GM19452 (cell line): ENCODE measurements at regions not wholly inside any gene's neighbourhood (a gene's known extent, or its start where the extent isn't known, plus 50 kb on each side); places are given as distances from the start of the nearest gene placed in this dataset.

Experiments used
- ATAC-seq: cut with Tn5 transposase; IDR thresholded peaks from one replicate; pipeline ENCODE4 v1.9.1; 2021; ENCODE audit not compliant: unreplicated experiment

DNA sequence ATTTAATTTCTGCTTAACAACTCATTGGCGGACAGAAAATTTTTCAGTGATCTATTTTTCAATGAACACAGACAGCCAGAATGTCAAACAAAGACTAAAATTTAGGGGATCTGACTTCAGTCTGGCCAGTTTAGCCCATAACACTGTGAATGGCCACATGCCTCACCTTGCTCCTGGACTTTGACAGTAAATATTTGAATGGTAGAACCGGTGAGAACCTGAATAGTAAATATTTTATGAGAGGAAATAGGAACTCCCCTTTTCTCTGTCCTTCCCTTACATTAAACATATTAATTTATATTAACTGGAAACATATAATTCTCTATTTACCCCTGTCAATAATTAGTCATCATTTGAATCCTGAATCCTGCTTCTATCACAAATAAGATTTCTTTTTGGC lies 942.1 kb downstream of the KCNJ2 start:
- ATAC-seq: no peak

- ATAC-seq: no peak
These were observed 942.6 kb downstream of the KCNJ2 start for GRCh38 chr17:71111934-71112333.

GRCh38 chr17:71113347-71113746 lies 944.0 kb downstream of the KCNJ2 start:
- no peak for ATAC-seq

GRCh38 chr17:71114911-71115668 lies 945.8 kb downstream of the KCNJ2 start:
- no peak for ATAC-seq

GRCh38 chr17:71115669-71115972 lies 946.3 kb downstream of the KCNJ2 start:
- no peak for ATAC-seq

GRCh38 chr17:71117466-71117865 lies 948.1 kb downstream of the KCNJ2 start:
- no peak for ATAC-seq

- ATAC-seq: no peak
These were observed 948.7 kb downstream of the KCNJ2 start for GRCh38 chr17:71118039-71118438.

- ATAC-seq: no peak
These were observed 958.1 kb downstream of the KCNJ2 start for GRCh38 chr17:71127416-71127815.

GRCh38 chr17:71142333-71142732 lies 973.0 kb downstream of the KCNJ2 start:
- no peak for ATAC-seq

DNA sequence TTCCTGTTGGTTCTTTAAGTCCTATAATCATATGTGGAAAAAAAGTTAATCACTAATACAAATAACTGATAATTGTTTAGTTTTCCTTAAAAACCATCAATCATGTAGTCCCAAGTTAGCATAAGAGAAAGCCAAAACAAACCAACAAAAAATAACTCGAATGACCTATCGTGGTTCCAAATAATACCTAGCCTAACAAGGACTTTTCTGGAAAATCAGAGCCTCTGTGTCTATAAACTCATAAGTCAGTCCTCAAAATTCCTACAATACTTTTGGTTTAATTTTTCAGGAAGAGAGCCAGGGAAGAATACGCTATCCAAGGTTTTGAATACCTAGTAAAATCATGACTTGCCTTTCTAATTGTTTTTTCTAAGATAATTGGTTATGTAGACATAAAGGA lies 975.3 kb upstream of the SOX9 start:
- ATAC-seq: no peak

DNA sequence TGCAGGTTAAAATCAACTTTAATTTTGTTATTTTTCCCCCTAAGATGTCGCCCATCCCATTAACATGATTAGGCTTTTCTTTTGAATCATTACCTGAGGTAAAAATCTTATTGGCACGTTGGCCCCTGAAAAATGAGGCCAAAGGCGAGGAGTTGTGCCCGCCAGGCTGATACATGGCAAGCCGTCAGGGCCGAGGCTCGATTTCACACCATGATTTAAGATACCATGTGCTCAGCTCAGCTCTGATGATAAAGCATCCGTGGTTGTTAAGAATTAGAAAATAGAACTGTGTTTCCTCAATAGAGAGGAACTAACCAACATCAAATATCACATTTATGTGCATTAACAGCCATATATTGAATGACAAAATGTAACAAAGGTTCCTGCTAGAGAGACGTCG lies 972.9 kb upstream of the SOX9 start:
- no peak for ATAC-seq

- no peak for ATAC-seq
These were observed 971.2 kb upstream of the SOX9 start for GRCh38 chr17:71149607-71150006.

- no peak for ATAC-seq
These were observed 963.5 kb upstream of the SOX9 start for GRCh38 chr17:71157297-71157696.

DNA sequence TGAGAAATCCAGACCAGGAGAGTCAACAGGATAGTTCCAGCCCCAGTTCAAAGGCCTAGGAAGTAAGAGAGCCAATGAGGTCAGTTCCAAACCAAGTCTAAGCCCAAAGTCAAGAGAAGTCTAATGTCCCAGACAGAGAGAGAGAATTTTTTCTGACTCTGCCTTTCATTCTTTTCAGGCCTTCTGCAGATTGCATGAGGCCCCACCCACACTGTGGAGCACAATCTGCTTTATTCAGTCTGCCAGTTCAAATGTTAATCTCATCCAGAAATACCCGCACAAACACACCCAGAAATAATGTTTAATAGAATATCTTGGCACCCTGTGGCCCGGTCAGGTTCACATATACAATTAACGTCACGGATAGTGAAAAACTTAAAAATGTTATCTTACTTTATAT lies 962.4 kb upstream of the SOX9 start:
- no peak for ATAC-seq

GRCh38 chr17:71163121-71163812 lies 957.6 kb upstream of the SOX9 start:
- no peak for ATAC-seq

- no peak for ATAC-seq
These were observed 957.1 kb upstream of the SOX9 start for GRCh38 chr17:71163813-71164122.

DNA sequence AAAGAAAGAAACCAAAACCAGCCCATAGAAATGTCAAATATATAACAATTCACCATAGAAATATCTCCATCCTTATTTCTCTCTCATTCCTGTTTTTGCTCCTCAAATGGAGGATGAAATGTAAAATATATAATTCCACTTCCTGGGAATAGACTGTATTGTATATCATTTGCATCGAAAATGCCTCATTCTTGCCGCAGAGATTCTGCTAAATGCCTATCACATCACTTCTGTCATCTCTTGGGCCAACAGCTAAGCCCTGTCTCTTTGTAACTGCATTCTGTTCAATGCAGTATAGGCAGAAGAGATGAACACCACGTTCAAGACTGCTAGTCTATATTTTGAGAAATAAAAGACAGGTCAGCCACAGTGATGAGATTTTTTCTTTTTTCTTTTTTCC lies 956.3 kb upstream of the SOX9 start:
- no peak for ATAC-seq

DNA sequence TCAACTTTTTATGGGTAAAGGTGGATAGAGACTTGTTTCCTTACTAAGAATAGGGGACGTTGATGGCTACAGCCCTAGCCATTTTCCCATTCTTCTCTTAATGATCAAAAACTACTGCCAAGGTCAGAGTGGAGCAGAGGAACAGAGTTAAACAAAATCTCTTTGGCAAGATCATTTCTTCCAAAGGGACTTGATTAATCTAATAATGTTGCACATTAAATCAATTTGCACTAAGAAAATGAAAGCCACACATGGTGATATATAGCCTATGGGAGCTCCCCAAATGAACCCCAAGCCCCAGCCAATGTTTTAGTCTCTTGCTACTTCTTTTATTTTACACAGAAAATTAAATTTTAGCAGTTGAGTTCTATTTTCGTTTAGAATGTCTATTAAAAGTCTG lies 954.5 kb upstream of the SOX9 start:
- no peak for ATAC-seq

GRCh38 chr17:71168053-71168741 lies 952.6 kb upstream of the SOX9 start:
- ATAC-seq: no peak

GRCh38 chr17:71170070-71170469 lies 950.8 kb upstream of the SOX9 start:
- no peak for ATAC-seq

DNA sequence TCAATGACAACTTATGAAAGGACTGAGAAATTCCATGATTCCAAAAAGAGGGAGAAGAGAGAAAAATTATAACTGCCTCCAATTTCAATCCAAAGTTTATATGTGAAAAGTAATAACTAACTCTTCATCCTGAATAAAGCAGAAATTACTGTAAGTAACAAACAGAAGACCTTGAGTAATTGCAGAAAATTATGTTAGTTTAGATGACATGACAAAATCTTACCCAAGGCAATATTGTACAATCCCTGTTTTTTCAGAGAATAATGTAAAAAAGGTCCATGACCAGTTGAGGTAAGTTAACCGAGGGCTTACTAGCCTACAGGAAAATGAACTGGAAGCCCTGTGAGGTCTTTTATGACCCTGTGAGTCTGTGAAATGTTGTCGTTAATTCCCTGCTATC lies 949.5 kb upstream of the SOX9 start:
- no peak for ATAC-seq

- ATAC-seq: no peak
These were observed 946.8 kb upstream of the SOX9 start for GRCh38 chr17:71173991-71174390.

DNA sequence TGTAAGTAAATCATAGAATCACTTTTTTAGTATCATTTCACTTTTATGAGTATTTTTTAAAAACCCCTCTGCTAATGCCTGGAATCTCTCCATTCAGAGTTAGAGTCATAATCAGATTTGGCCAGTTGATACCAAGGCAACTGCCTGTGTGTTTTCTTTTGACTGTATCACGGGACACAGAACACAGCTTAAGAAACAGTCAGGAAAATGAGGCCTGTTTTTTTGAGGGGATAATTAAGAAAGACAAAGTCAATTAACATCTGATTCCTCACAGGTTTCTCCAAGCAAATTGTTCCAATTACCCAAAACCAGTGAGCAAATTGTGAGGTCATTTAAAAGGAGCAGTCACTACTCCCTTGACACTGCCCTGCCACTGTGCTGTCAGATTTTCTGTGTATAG lies 944.5 kb upstream of the SOX9 start:
- no peak for ATAC-seq
